ENCODE measurements at regions not wholly inside any gene's neighbourhood (a gene's known extent, or its start where the extent isn't known, plus 50 kb on each side); places are given as distances from the start of the nearest gene placed in this dataset.

DNA sequence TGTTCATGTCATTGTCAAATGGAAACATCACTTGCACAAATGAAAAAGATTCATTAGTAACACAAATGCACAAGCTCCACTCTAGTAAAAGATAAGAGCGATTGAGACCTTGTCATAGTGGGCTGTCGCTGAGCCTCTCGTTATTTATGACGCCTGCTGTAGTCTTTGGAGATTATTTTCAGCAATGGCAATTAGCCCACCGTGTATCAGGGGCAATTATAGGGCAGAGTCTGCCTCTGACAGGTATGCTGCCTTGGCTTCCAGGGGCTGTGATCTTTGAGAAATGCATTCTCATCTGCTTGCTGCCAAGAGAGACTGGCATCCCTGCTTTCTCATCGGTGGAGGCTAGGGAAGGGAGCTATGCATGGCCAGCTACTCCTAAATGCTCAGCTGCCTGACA, 426.8 kb upstream of the CLINT1 start:
- no peak for DNase-seq

DNA sequence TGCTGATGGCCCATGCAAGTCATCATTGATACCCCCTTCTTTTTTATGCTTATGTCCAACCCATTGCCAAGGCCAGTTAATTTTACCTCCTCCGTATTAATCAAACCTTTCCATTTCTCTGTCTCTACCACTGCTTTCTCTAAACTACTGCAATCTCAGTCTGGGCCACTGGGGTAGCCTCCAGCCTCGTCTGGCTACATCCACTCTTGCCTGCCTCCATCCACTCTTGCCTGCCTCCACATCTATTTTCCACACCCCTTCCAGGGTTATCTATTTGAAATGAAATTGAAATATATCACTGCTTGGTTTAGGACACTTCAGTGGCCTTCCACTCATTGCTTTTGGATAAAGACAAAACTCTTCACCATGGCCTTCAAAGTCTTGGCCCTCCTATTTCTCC, 425.3 kb upstream of the CLINT1 start:
- DNase-seq: no peak

DNA sequence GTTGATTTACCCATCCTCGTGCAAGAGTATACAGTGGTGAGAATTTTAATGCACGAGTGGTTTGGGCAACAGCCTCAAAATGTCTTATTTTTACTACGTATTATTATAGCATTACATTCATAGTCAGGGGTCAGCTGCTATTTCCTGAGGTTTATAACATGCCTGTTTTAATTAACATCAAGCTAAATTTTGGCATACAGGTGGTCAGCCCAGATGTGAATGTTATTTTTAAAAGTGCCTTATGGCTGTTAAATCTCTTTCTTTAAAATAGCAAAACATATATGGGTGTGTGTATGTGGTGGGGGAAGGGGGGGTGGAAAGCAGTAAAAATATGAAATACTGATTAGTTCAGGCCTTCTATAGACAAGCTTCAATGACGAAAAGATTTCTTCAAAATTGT, 424.5 kb upstream of the CLINT1 start:
- no peak for DNase-seq

DNA sequence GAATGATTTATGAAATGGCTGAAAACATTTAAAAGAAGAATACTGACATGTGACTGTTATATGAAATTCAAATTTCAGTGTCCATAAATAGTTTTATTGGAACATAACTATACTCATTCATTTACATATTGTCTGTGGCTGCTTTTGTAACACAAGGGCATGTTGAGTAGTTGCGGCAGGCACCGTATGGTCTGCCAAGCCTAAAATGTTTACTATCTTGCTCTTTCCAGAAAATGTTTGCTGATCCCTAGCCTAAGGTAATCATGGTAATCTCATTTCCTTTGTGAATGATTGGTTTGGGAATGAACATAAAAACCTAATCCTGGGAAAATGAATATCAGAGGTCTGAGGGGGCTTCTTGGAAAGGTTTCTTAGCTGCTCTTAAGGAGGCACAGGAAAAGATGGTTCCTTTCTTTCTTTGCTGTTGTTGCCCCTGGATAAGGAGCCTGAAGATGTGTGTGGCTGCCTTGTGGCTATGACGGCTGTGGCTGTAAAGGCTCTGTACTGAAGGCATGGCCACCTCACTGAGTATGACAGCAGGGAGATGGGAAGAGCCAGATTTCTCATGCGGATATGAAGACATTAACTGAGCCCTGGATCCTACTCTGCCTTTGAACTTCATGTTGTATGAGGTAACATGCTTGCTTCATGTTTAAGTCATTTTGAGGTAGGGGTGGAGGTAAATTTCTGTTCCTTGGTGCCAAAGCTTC, 419.4 kb upstream of the CLINT1 start:
- no peak for DNase-seq

DNA sequence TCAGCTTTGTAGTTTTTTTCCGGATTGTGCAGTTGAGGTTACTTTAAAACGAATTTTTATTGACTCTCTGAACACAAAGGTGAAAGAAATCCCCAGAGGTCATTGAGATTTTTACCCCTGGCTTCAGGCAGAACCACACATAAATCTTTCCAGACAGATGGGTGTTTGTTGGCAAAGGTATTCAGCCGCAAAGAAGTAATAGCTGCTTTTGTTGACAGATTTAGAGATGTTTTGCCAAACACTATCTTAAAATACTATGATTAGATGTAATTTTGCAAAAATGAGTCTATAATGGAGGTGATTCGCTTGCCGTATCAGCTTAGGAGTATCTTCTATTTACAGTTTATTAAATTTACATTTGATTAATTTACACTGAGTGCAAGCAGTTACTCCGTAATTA, 418.3 kb upstream of the CLINT1 start:
- no peak for DNase-seq

DNA sequence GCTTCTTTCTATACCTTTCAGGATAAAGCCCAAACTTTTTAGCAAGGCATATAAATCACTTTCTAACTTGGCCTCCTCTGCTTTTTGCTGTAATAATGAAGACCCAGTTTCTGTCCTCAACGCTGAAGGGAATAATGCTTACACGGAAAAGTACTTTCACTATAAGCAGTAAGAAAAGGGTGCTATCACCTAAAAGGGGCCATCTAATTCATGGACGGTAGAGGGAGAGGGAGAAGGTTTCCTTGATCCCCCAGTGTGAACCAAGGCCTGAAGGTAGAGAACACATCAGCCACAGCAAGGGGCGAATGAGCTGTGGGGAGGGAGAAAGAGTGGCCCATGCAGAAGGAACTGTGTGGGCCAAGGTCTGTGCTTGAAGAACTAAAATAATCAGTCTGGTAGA, 417.7 kb upstream of the CLINT1 start:
- DNase-seq: no peak

DNA sequence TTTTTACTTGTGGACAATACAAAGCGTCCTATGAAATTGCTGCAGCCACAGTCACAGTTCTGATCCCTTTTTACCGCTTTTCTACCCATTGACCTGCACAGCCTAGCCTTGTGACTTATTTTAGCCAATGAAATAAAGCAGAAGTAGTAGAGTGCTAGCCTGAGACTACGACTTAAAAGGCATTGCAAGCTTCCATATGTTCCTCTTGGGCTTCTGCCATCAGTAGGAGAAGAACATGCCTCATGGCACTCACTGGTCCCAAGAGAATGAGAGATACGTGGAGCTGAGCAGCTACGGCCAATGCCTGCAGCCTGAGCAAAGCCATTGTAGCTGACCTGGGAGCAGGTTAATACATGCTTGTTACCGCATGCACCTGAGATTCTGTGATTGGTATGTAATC, 416.6 kb upstream of the CLINT1 start:
- no peak for DNase-seq

DNA sequence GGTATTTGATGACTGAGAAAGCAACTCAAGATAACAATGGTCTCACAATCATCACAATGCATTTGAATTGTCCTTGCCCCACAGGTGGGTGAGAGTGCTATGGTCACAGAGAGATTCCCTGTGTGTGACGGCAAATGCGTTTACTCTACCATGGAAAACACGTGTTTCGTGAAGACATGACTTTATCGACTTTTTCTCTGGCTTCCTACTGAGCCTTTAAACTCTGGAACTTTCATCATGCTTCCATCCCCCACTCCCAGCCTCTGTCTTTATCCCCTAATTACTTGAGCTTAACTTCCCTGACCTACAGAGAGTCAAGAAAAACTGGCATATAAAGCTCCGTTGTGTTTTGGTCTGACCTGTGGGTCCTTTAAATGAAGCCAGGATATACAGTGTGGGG, 414.1 kb upstream of the CLINT1 start:
- no peak for DNase-seq

DNA sequence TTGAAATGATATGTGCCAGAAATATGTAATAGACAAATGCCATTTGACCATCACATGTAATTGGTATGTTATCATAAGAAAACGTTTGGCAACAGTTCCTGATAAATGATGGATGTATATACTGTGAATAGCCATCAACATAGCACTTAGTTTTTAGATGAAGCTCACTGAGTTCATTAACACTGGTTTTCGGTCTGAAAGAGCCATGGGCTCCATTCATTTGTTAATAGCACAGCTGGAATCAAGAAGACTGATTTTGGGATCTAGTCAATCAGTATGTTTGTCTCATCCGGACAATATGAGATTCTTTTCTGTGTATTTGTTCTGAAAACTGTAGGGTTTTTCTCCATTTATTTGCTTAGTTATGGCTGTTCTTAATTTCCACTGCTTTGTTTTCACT, 413.5 kb upstream of the CLINT1 start:
- DNase-seq: no peak

DNA sequence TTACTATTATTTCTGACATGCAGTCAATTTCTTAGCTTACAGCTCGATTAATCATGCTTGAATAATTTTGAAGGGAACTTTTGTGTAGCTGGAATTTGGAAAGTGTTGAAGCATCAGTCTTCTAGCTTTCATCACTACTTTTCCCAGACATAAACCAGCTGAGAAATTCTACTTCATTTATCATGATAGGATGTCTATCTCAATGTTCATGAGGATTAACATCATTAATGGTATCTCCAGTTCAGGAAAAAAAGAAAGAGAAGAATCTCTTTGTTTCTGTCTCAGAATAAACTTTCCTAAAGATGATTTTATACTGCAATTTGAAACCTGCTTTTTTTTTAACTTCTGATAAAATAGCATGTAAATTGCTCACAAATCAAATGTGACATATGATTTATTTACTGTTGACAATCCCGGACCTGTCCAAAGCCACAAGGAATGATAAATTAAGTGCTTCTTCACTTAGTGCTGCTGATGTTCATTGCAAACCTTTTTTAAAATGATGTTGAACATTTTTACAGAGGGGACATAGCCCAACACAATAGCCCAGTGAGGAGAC, 412.1 kb upstream of the CLINT1 start:
- no peak for DNase-seq

DNA sequence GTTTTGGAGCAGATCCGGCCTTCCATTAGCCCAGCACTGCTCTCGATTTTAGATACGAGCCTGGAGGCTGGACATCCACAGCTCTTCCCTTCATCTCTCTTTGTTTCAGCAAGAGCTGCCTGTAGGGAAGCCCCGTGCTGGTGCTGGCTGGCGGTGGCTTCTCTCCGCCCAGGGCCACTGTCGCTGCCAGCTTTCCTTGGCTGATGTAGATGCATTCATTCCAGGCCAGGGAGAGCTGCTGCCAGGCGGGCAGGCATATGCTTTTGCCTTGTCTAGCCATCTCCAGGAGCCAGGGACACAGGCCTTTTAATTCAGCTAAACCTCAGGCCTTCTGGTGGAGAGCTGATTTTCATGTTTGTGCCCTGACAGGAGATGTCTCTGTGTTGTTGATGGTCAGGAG, 409.3 kb upstream of the CLINT1 start:
- no peak for DNase-seq

DNA sequence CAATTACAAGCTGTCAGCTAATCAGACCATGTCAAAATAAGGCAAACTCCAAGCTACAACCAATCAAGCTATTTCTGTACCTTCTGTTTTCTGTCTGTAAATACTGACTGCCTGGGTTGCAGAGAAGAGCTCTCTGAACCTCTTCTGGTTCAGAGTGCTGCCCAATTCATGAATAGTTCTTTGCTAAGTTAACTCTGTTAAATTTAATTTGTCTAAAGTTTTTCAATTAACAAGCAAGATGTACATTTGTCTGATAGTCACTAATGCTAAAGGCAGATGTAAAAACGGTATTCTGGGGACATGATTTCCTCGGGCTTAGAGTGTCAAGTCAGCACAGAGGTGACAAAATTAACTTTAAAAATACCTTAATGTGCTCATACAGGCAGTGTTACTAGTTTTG, 408.3 kb upstream of the CLINT1 start:
- DNase-seq: no peak

DNA sequence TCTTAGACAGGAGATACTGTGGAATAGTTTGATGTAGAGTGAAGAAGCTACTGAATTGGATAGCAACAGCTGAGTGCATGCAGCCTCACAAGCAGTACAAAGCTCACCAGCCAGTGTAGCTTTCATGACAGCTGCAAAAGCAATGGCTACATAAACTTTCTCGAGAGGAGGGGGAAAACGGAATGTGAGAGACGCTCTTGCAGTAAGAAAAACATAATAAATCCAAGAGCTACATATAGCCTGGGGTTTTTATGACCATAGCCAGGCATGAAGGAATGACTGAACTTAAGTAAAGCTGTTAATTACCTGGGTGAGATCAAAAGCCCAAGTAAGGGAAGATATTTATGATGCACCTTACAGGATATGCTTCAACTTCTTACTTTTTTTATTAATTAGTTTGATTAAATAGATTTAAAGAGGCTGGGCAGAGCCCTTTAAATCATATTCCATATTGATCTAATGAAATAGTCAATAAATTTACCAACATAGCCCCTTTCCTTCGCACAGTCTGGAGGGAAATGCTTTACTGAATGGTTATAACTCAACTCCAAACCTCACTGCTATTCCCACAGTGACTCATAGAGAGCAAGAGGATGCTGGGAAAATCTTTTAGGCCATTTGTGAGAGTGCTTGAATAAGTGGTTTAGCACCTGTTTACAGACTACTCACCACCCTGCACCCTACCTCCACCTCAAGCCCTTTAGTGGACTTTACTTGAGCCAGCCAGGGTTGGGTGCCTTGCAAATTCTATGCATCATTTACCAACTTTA, 407.2 kb upstream of the CLINT1 start:
- DNase-seq: no peak

DNA sequence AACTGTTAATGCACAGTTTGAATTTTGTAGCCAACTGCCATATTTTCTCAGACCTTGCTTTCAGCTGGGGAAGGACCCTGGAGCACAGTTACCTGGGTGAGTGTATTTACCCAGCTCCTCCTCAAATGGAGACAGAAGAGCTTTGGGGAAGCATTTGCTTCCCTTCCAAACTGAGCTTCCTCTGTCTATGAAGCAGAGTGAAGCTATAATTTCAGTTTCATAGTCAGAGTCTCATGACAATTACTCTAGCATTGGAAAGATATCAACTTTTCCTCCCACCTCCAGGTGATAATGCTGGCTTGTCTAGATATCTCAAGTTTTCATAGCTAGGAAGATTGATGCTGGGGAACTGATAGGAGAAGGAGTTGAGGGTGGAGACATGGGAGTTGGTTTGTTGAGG, 406.4 kb upstream of the CLINT1 start:
- no peak for DNase-seq

DNA sequence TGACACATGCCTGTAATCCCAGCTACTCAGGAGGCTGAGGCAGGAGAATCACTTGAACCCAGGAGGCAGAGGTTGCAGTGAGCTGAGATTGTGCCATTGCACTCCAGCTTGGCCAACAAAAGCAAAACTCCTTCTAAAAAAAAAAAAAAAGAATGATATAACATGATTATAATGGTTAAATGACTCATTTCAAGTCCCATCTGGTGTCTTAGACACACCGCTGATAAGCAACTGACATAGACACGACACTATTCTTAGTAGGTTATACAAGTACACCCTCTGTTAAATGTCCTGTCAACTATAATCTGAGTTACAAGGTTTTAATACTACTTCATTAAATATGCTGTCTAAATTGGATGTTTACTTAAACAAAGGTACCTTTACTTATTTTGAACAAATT, 405.3 kb upstream of the CLINT1 start:
- no peak for DNase-seq

DNA sequence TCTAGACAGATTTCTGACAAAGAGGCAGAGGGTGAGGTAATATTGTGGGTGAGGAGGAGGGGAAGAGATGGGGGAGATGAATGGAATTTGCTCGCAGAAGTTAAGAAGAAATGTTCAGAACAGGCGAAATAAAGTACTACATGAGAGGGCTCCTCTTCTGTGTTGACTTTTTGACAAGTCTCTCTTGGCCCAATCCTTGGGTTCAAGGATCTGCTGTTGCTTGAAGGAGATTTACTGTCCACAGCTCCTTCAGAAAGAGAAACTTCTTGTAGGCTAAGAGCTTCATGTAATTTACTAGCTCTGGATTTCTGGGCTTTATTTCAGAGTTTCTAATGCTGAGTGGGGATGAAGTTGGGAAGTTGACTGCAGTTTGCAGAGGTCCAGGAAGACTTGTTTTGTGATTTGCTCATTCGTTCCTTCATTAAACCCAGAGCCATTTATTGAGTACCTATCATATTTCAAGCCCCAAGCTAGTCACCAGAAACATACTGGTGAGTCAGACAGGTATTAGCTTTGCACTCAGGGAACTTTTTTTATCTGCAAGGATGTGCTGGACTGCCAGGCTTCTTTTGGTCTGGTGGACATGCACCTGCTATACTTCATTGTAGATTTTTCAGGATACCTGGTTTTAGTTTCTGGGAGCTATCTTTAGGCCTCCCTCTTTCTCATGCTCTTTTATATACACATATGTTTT, 402.9 kb upstream of the CLINT1 start:
- no peak for DNase-seq

DNA sequence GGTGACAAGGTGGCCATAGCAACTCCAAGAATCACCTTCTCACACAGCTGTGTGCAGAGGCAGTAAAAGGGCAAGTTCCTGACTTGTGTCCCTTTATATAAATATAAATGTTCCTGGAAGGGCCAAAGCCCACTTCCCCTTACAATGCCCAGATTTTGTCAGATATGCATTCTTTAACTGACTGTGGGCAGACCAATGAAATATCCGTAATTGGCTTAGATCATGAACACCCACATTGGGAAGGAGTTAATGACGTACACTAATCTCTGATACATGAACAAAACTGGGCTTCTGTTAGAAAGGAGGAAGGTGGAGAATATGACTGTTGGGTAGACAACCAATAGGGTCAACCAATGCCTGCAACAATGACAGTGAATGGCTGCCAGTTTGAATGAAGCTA, 397.2 kb upstream of the CLINT1 start:
- no peak for DNase-seq

DNA sequence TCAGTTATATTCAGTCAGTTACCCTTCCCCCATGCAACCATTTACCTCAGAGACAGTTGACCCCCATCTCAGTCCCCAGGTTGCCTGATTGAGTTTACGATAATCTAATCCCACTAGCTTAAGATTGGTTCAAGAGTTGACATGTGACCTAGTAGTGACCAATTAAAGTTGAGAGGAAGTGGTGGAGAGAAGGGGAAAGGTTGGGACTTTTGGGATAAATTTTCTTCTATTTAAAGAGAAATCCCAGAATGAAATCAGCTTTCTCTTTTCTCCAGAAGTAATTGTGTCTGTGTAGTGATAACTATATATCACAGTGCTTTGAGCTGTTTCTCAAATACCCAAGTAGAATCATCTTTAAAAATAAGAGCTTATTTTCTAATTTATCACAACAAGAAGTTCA, 396.7 kb upstream of the CLINT1 start:
- no peak for DNase-seq

DNA sequence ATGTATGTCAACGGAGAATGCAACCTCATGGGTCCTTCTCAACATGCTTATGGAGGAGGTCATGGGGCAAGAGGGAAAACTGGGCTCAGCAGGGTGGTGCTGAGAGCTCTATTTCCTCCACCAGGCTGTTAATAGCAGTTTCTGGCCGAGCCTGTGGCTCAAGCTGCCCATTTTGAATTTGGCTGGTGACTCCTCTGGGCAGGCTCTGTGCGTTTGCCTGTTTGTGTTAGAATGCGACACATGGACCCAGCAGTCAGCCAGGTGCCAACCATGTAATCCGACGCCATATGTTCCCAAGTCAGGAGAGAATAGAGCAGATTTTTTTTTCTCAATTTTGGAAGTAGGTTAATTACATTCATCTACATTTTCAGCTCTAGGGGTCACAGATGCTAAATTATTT, 387.7 kb upstream of the CLINT1 start:
- DNase-seq: no peak

DNA sequence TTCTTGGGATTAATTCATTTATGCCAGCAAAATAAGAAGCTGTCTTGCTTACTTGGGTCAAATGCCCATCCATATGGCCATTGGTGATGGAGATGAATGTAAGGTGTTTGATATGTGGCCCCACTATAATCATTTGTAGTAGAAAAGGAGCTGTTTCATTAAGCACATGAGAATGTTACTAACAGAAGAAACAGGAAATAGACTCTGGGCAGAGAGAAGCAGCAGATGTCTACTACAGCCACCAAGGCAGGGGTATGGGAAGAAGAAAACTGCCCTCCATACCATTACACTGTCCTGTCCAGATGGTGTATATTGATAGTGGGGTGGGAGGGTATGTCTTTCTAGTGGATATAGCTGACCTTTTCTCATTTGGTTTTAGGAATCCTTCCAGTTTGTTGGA, 386.6 kb upstream of the CLINT1 start:
- no peak for DNase-seq

DNA sequence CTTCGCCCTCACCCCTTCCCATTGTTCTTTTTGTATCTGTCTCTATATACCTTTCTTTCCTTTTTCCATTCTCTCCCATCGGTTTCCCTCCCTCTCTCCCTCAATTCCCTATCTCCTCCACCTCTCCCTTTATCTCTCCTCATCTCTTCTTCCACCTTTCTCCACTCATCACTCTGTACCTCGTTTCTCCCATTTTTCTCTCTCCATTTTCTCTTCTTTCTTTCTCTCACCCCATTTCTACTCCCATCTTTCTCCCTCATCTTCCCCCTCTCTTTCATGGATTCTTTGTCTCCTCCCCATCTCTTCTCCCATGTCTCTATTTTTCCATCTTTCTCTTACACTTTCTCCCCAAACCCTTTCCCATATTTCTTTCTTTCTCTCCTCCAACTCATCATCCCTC, 385.9 kb upstream of the CLINT1 start:
- no peak for DNase-seq

DNA sequence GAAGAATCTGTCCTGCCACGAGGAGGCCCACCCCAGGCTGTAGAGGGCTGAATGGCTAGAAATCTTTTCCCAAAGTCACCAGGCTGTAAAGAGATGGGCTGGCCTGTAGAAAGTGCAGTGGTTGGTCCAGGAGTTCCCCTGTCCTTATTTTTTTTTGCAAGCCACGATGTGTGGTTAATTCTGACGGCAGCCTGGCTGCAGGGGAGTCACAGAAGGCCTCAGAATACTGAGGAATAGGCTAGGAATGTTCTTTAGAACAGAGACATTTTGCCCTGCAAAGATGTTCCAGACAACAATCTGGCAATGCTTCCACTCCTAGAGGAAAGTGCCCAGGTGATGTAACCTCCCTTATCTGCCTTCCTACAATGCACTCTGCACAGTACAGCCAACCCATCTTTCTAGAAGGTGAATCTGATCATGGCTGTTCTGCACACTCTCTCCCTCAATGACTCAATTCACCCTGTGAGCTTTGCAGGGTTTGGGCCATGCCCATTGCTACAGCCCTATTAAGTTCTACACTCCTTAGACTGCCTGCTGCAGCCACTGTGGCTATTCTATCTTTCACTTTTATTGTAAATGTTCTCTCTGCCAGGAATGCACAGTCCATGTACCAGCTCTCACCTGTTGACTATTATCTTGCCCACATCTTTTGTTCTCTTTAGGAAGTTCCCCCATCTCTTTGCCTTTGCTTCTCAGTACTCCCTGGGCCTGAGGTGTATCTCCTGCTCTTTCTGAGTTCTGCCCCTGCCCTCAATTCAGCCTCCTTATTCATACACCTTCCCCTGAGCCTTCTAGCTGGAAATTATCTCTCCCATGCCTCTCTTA, 377.8 kb upstream of the CLINT1 start:
- no peak for DNase-seq

DNA sequence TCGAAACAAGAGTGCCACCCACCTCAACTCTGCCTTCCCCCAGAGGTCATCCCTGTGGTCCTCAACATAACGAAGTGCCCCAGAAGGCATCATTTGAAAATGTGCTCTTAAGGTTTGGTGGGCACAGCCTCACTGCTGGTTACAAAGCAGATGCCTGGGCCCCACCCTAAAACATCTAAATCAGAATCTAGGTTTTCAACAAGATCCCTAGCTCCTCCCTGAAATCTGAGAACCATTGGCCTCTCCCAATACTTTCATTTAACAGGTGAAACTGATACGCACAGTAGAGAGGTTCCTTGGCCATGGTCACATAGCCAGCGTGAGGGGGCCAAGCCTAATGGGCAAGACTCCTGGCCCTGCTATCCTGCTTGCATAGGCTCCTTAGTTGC, 376.2 kb upstream of the CLINT1 start:
- DNase-seq: no peak
